NT2/D1 (cell line): ENCODE measurements at regions not wholly inside any gene's neighbourhood (a gene's known extent, or its start where the extent isn't known, plus 50 kb on each side); places are given as distances from the start of the nearest gene placed in this dataset.

Experiments
- YY1 ChIP-seq: IDR thresholded peaks from 2 replicates; pipeline ENCODE4 v1.6.1; 2011; ENCODE audit not compliant: insufficient read length, insufficient read depth
- ZNF274 ChIP-seq: IDR thresholded peaks from 2 replicates; pipeline ENCODE4 v1.6.1; 2011; ENCODE audit warnings: mild to moderate bottlenecking, low read depth, low read length

DNA sequence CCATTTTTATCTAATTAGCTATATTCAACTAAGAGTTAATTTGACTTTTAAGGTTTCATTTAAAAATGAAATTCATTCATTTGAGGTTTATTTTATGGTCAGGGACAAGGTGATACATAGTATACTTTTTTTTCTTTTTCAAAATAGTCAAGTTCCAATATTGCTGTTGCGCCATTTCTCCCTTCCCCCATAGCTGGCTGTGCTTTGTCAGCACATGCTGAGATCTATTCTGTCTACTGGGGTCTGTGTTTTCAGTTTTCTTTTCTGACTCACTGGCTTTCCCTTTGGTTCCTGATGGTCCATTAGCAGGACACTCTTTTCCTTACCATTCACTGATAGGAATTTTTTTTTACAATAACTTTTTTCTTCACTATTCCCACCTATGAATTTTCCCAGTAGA lies 336.4 kb upstream of the TMEM229A start:
- TF ChIP-seq ZNF274 (no peak), YY1 (no peak)
